Stimulated activated naive B cell treated with anti-CD40 and anti-IgM and Interleukin-4, amounts not matched to agents 10 μg/mL and 1 μg/mL and 100 μg/mL, for 72 hours (primary cell): ENCODE measurements at regions not wholly inside any gene's neighbourhood (a gene's known extent, or its start where the extent isn't known, plus 50 kb on each side); places are given as distances from the start of the nearest gene placed in this dataset.
"Not testable (repeated sequence)": the region's sequence is repeated elsewhere in the genome, so short reads cannot be mapped to it uniquely, and the experiment has no call there.

Experiments
- ATAC-seq, 2 donors: fragments of 150-1000 bp; cut with Tn5 transposase; replicated peaks; 2 replicates each; pipeline ENCODE4 v1.10.0; 2021; ENCODE audit warnings: moderate library complexity in 1 of 2
- DNase-seq: peaks from one replicate; pipeline ENCODE4 v3.0.0; 2021
- H3K27ac Mint-ChIP-seq: one replicate; pipeline ENCODE4 v1.8.0; 2022; ENCODE audit warnings: mild to moderate bottlenecking, mixed read lengths
- H3K27me3 Mint-ChIP-seq, 2 donors: one replicate each; pipeline ENCODE4 v1.8.0; 2022; ENCODE audit warnings: mixed read lengths in 2 of 2
- H3K36me3 Mint-ChIP-seq, 2 donors: one replicate each; pipeline ENCODE4 v1.8.0; 2022; ENCODE audit warnings: mixed read lengths in 2 of 2, mild to moderate bottlenecking in 1 of 2
- H3K4me1 Mint-ChIP-seq, 2 donors: one replicate each; pipeline ENCODE4 v1.8.0; 2022; ENCODE audit warnings: mixed read lengths in 2 of 2, mild to moderate bottlenecking in 1 of 2
- H3K4me3 Mint-ChIP-seq, 2 donors: one replicate each; pipeline ENCODE4 v1.8.0; 2022; ENCODE audit warnings: mild to moderate bottlenecking in 2 of 2, mixed read lengths in 2 of 2, moderate library complexity in 1 of 2
- H3K9me3 Mint-ChIP-seq, 2 donors: one replicate each; pipeline ENCODE4 v1.8.0; 2022; ENCODE audit warnings: mixed read lengths in 2 of 2, mild to moderate bottlenecking in 1 of 2

DNA sequence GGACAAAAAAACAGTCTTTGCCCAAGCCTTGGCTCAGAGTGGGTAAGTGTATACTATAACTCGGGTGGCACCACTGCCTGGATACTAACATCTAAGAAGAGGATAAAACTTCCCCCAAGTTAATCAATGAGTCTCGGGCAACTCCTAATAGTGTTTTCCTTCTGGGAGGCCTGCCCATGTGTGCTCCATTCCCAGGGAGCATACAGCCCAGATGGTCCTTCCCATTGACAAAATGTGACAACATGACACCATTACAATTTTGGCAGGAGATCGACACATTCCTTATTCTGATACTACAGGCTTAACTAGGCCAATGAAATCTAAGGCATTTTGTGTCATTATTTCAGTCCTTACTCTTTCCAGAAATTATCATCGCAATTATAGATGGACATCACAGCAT is 52.7 kb upstream of the CRIM1 start:
- H3K27me3 Mint-ChIP-seq: no peaks in the 10 kb centered on the region
- no peaks in the 10 kb centered on the region for H3K4me1 Mint-ChIP-seq
- no peaks in the 10 kb centered on the region for H3K36me3 Mint-ChIP-seq
- H3K4me3 Mint-ChIP-seq: no peak overlapping the region
- no peak overlapping the region for H3K27ac Mint-ChIP-seq
- ATAC-seq (no peak), DNase-seq (no peak)
- peaks cover 0 to 3% of the 10 kb centered on the region in 2 donors for H3K9me3 Mint-ChIP-seq

GRCh38 chr2:36301843-36302242 is 53.7 kb upstream of the CRIM1 start:
- H3K9me3 Mint-ChIP-seq: peaks cover 0 to 3% of the 10 kb centered on the region in 2 donors

GRCh38 chr2:36300697-36301096 is 54.9 kb upstream of the CRIM1 start:
- DNase-seq (no peak), ATAC-seq (no peak)
- H3K36me3 Mint-ChIP-seq: no peaks in the 10 kb centered on the region
- H3K27ac Mint-ChIP-seq: no peak overlapping the region
- no peak overlapping the region for H3K4me3 Mint-ChIP-seq
- H3K4me1 Mint-ChIP-seq: no peaks in the 10 kb centered on the region
- H3K27me3 Mint-ChIP-seq: no peaks in the 10 kb centered on the region
- peaks cover 0 to 4% of the 10 kb centered on the region in 2 donors for H3K9me3 Mint-ChIP-seq

More at GRCh38 chr2:36301843-36302242, 53.7 kb upstream of the CRIM1 start:
- Mint-ChIP-seq H3K4me3 (no peak overlapping the region), H3K36me3 (no peaks in the 10 kb centered on the region), H3K27ac (no peak overlapping the region), H3K27me3 (no peaks in the 10 kb centered on the region), H3K4me1 (no peaks in the 10 kb centered on the region)
- DNase-seq: no peak
- ATAC-seq: no peak

DNA sequence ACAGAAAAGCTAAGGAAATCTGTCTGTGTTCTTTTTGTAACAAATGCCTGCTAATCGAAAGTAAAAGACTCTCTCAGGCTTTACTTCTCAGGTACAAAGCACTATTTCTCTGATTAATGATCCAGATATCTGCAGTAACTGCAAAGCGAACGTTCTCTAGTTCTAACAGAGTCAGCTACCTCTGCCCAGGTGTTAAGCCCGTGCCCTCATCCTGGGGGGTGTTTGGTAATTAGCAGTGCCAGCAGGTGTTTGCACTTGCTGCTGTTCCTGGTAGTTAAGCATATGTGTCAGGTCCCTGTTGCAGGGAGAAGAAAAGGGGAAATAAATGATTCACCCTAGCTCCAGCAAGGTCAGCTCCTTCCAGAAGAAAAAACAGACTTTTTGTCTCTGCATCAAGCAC is 58.8 kb upstream of the CRIM1 start:
- H3K4me3 Mint-ChIP-seq: no peak overlapping the region
- ATAC-seq (no peak), DNase-seq (no peak)
- H3K27me3 Mint-ChIP-seq: no peaks in the 10 kb centered on the region
- H3K4me1 Mint-ChIP-seq: no peaks in the 10 kb centered on the region
- H3K36me3 Mint-ChIP-seq: no peaks in the 10 kb centered on the region
- peaks cover 0 to 3% of the 10 kb centered on the region in 2 donors for H3K9me3 Mint-ChIP-seq
- H3K27ac Mint-ChIP-seq: no peak overlapping the region

GRCh38 chr2:36294316-36294721 is 61.3 kb upstream of the CRIM1 start:
- Mint-ChIP-seq H3K4me3 (no peak overlapping the region), H3K27ac (no peak overlapping the region), H3K36me3 (no peaks in the 10 kb centered on the region), H3K27me3 (no peaks in the 10 kb centered on the region), H3K4me1 (no peaks in the 10 kb centered on the region), H3K9me3 (peaks cover 0 to 2% of the 10 kb centered on the region in 2 donors)
- no peak for ATAC-seq
- no peak for DNase-seq

GRCh38 chr2:36290306-36290856 is 65.2 kb upstream of the CRIM1 start:
- Mint-ChIP-seq H3K9me3 (no peaks in the 10 kb centered on the region), H3K27ac (no peak overlapping the region), H3K4me1 (peaks cover 1 to 8% of the 10 kb centered on the region in 2 donors), H3K4me3 (no peak overlapping the region), H3K27me3 (no peaks in the 10 kb centered on the region), H3K36me3 (no peaks in the 10 kb centered on the region)
- DNase-seq (no peak), ATAC-seq (no peak)

GRCh38 chr2:36289731-36290130 is 65.8 kb upstream of the CRIM1 start:
- H3K27ac Mint-ChIP-seq: no peak overlapping the region
- H3K9me3 Mint-ChIP-seq: no peaks in the 10 kb centered on the region
- ATAC-seq (no peak), DNase-seq (no peak)
- no peaks in the 10 kb centered on the region for H3K27me3 Mint-ChIP-seq
- no peak overlapping the region for H3K4me3 Mint-ChIP-seq
- H3K4me1 Mint-ChIP-seq: peaks cover 1 to 8% of the 10 kb centered on the region in 2 donors
- no peaks in the 10 kb centered on the region for H3K36me3 Mint-ChIP-seq

DNA sequence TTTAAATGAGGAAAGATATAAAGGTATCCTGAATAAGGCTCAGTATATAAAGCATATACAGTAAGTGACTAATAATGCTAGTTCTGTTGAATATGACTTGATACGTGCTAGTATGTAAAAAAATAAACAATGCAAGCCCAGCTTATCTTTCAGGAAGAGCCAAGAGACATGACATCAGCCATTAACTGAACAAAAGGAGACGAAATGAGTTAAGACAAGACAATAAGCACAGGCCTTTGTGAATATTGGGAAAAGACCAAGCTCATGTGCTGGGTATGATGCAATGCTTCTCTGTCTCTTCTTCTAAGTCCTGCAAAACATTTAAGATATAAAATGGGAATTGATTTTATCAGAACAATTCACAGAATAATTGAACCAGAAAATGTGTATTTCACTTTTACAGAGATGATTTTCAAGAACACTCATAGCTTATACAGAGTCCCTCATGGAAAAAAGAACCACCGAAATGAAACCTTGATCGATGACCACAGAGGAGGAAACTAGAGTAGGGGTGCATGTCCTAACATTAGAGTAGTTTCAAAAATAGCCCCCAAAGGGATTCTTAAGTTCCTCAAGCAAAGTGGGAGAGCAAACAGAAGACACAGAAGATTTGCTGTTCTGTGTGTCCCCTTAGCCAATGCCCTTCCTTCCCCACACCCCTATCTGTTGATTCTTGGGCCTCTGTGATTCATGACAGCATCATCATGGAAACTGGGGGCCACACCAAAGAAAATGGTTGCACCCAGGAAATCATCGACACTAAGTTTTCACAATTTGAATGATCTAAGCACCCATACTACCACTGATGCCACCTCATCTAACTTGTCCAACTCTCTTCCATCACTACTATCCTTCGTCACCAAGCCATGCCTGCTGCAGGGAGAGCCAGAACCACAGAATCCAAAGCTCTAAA is 68.0 kb upstream of the CRIM1 start:
- H3K27ac Mint-ChIP-seq: no peak overlapping the region
- ATAC-seq (peak; percentile 46 to 67), DNase-seq (no peak)
- no peaks in the 10 kb centered on the region for H3K36me3 Mint-ChIP-seq
- H3K4me1 Mint-ChIP-seq: peaks cover 1 to 8% of the 10 kb centered on the region in 2 donors
- no peak overlapping the region for H3K4me3 Mint-ChIP-seq
- H3K9me3 Mint-ChIP-seq: peaks cover 2 to 3% of the 10 kb centered on the region in 2 donors
- H3K27me3 Mint-ChIP-seq: no peaks in the 10 kb centered on the region

DNA sequence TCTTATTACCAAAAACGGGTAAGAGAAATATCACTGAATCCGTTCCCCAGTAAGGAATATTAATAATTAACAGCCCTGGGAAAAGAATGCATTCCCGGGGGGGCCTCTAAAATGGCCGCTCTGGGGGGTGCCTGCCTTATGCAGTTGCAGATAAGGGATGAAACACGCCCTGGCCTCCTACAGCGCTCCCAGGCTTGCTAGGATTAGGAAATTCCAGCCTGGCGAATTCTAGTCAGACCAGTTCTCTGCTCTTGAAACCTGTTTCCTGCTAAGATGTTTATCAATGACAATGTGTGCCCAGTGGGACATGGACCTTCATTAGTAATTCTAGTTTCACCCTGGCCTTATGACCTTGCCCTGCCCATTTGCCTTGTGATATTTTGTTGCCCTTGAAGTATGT is 76.1 kb upstream of the CRIM1 start:
- not testable (repeated sequence) for H3K4me1 Mint-ChIP-seq, DNase-seq, H3K27ac Mint-ChIP-seq, H3K27me3 Mint-ChIP-seq, H3K4me3 Mint-ChIP-seq, H3K36me3 Mint-ChIP-seq, ATAC-seq
- H3K9me3 Mint-ChIP-seq: peaks cover 14 to 21% of the 10 kb centered on the region in 2 donors

DNA sequence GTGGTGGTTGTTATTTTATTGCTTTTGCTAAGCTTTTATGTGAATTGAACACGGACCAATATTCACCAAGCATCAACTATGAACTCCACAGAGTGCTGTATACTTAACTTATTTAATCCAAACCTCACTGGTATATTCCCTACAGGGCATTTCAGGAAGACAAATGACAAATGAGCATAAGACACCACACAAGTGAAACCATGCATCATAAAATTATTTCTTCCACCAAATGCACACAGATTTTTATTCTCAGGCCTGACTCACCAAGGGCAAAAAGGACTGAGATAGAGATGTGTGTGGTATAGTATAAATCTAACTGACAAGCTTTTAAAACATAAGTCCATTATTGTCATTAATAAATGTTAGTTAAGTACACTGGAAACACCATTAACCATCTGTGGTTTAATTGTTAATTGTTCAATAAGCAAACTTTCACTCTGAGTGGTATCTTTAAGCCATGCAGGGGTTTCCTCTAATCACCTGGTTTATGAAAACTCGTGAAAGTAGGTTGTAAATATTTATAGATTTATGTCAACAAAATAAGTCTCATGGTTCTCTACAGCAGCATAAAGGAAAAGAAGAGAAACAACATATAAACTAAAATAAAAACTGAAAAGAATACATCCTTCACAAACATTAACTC is 77.6 kb upstream of the CRIM1 start:
- no peak overlapping the region for H3K27ac Mint-ChIP-seq
- no peak for ATAC-seq
- H3K27me3 Mint-ChIP-seq: peaks cover 0 to 5% of the 10 kb centered on the region in 2 donors
- no peaks in the 10 kb centered on the region for H3K4me1 Mint-ChIP-seq
- no peak for DNase-seq
- H3K4me3 Mint-ChIP-seq: no peak overlapping the region
- no peaks in the 10 kb centered on the region for H3K36me3 Mint-ChIP-seq
- peaks cover 12 to 19% of the 10 kb centered on the region in 2 donors for H3K9me3 Mint-ChIP-seq

- H3K27me3 Mint-ChIP-seq: peaks cover 0 to 4% of the 10 kb centered on the region in 2 donors
Measured at GRCh38 chr2:36277146-36277808, 78.3 kb upstream of the CRIM1 start.

GRCh38 chr2:36271266-36271665 is 84.3 kb upstream of the CRIM1 start:
- no peak for ATAC-seq
- Mint-ChIP-seq H3K4me3 (no peak overlapping the region), H3K27ac (no peak overlapping the region), H3K9me3 (peaks cover 11% of the 10 kb centered on the region in 2 donors), H3K36me3 (no peaks in the 10 kb centered on the region), H3K27me3 (no peaks in the 10 kb centered on the region), H3K4me1 (no peaks in the 10 kb centered on the region)
- no peak for DNase-seq

More at GRCh38 chr2:36277146-36277808, 78.3 kb upstream of the CRIM1 start:
- ATAC-seq: no peak
- no peak overlapping the region for H3K27ac Mint-ChIP-seq
- no peak overlapping the region for H3K4me3 Mint-ChIP-seq
- no peak for DNase-seq
- no peaks in the 10 kb centered on the region for H3K4me1 Mint-ChIP-seq
- no peaks in the 10 kb centered on the region for H3K36me3 Mint-ChIP-seq
- H3K9me3 Mint-ChIP-seq: peaks cover 11 to 18% of the 10 kb centered on the region in 2 donors

- H3K4me1 Mint-ChIP-seq: no peaks in the 10 kb centered on the region
- DNase-seq (no peak), ATAC-seq (no peak)
- no peak overlapping the region for H3K27ac Mint-ChIP-seq
- H3K27me3 Mint-ChIP-seq: no peaks in the 10 kb centered on the region
- peaks cover 12 to 14% of the 10 kb centered on the region in 2 donors for H3K9me3 Mint-ChIP-seq
- H3K36me3 Mint-ChIP-seq: no peaks in the 10 kb centered on the region
- no peak overlapping the region for H3K4me3 Mint-ChIP-seq
Measured at GRCh38 chr2:36270758-36271157, 84.8 kb upstream of the CRIM1 start.

GRCh38 chr2:36267194-36267593 is 88.4 kb upstream of the CRIM1 start:
- Mint-ChIP-seq H3K27me3 (no peaks in the 10 kb centered on the region), H3K9me3 (peaks cover 12 to 14% of the 10 kb centered on the region in 2 donors), H3K36me3 (no peaks in the 10 kb centered on the region), H3K4me1 (no peaks in the 10 kb centered on the region), H3K4me3 (no peak overlapping the region), H3K27ac (no peak overlapping the region)
- ATAC-seq (no peak), DNase-seq (no peak)
